ENCODE measurements at regions not wholly inside any gene's neighbourhood (a gene's known extent, or its start where the extent isn't known, plus 50 kb on each side); places are given as distances from the start of the nearest gene placed in this dataset.

DNA sequence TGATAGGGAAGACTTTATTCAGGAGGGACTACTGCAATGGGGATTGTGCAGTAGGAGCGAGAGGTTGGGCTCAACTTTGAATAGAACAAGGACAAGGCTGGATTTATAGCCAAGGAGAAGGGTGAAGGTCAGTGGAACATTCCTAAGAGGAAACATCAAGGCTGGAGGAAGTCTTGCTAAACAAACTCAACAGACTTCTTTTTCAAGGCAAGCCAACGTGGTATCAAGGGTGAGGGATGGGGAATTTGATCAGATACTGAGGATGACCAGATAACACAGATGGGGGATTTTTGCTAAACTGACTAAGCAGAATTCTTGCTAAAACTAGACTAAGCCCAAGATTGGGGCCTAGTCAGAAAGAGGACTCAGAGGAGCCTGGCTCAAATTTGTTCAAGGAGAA is 107.3 kb downstream of the DUSP10 start:
- TF ChIP-seq GATA3 (IDR thresholded peaks at IDR 0.05; ENCODE audit: low read depth, low read length), result no peak
- no peak for TF ChIP-seq GATA2 (IDR thresholded peaks at IDR 0.05; ENCODE audit: low read depth, low read length)

All from SH-SY5Y (cell line).